Central memory CD4-positive, alpha-beta T cell (primary cell): ENCODE measurements at regions not wholly inside any gene's neighbourhood (a gene's known extent, or its start where the extent isn't known, plus 50 kb on each side); places are given as distances from the start of the nearest gene placed in this dataset.
"Not testable (repeated sequence)": the region's sequence is repeated elsewhere in the genome, so short reads cannot be mapped to it uniquely, and the experiment has no call there.

ENCODE experiments used
- DNase-seq: peaks from one replicate; pipeline ENCODE4 v3.0.0; 2022

- DNase-seq, result peak; percentile 5
Measured at GRCh38 chr16:29094729-29095624, 110.1 kb downstream of the LAT start.

GRCh38 chr16:29094325-29094724 lies 109.5 kb downstream of the LAT start:
- DNase-seq, result not testable (repeated sequence)

- not testable (repeated sequence) for DNase-seq
Measured at GRCh38 chr16:29089679-29090078, 104.8 kb downstream of the LAT start.

GRCh38 chr16:29087673-29088072 lies 102.8 kb downstream of the LAT start:
- not testable (repeated sequence) for DNase-seq

- peak; percentile 22 for DNase-seq
Measured at GRCh38 chr16:29081829-29082639, 97.2 kb downstream of the LAT start.

GRCh38 chr16:29074554-29075402 lies 89.9 kb downstream of the LAT start:
- peak; percentile 20 for DNase-seq

- not testable (repeated sequence) for DNase-seq
Measured at GRCh38 chr16:29062235-29062634, 77.4 kb downstream of the LAT start.

- not testable (repeated sequence) for DNase-seq
Measured at GRCh38 chr16:29061467-29061921, 76.6 kb downstream of the LAT start.

GRCh38 chr16:29060022-29060810 lies 75.4 kb downstream of the LAT start:
- DNase-seq, result not testable (repeated sequence)

GRCh38 chr16:29059575-29059974 lies 74.7 kb downstream of the LAT start:
- DNase-seq, result not testable (repeated sequence)
